ENCODE measurements at regions not wholly inside any gene's neighbourhood (a gene's known extent, or its start where the extent isn't known, plus 50 kb on each side); places are given as distances from the start of the nearest gene placed in this dataset.

GRCh38 chr3:81164806-81165205 lies 596.6 kb downstream of the GBE1 start:
- TF ChIP-seq JUND (IDR thresholded peaks at IDR 0.05) (no peak), CTCF (IDR thresholded peaks at IDR 0.05; ENCODE audit: low read depth, low read length, missing input control) (no peak), REST (IDR thresholded peaks at IDR 0.05) (no peak), HNF4G (IDR thresholded peaks at IDR 0.05) (no peak)
